DND-41 (cell line): ENCODE measurements at regions not wholly inside any gene's neighbourhood (a gene's known extent, or its start where the extent isn't known, plus 50 kb on each side); places are given as distances from the start of the nearest gene placed in this dataset.

ENCODE experiments used
- ATAC-seq: fragments of 200-7000 bp; cut with Tn5 transposase; 3 replicates; pipeline ENCODE4 v1.9.1; 2021; ENCODE audit warnings: low read depth; ENCODE audit not compliant: insufficient read depth
- DNase-seq: peaks from one replicate; pipeline ENCODE4 v3.0.0-alpha.2; 2020
- H2AFZ ChIP-seq: 2 replicates; pipeline ENCODE4 v1.6.0; 2012; ENCODE audit warnings: low read depth, low read length
- H3K27ac ChIP-seq: 2 replicates; pipeline ENCODE4 v1.5.1; 2012; ENCODE audit warnings: low read length, inconsistent platforms
- H3K27me3 ChIP-seq: fragments of 200-600 bp; sonication (generic); 2 replicates; pipeline ENCODE4 v1.6.0; 2012; ENCODE audit warnings: low read length, mild to moderate bottlenecking, inconsistent platforms; ENCODE audit not compliant: insufficient read depth, poor library complexity
- H3K36me3 ChIP-seq: 2 replicates; pipeline ENCODE4 v1.5.1; 2012; ENCODE audit warnings: low read length, inconsistent platforms; ENCODE audit not compliant: insufficient read depth
- H3K4me1 ChIP-seq: 2 replicates; pipeline ENCODE4 v1.5.1; 2012; ENCODE audit warnings: mild to moderate bottlenecking, low read length; ENCODE audit not compliant: insufficient read depth
- H3K4me2 ChIP-seq: 2 replicates; pipeline ENCODE4 v1.6.0; 2012; ENCODE audit warnings: mild to moderate bottlenecking, moderate library complexity, low read length, inconsistent platforms; ENCODE audit not compliant: insufficient read depth
- H3K4me3 ChIP-seq, 2 experiments: fragments of 200-600 bp in 1 of 2; shearing (Covaris generic) in 1 of 2; 2 replicates each; pipeline ENCODE4 v1.5.1; 2012 to 2016; ENCODE audit warnings: inconsistent platforms in 2 of 2, low read length in 2 of 2, mild to moderate bottlenecking in 2 of 2, low read depth in 1 of 2, moderate library complexity in 1 of 2
- H3K79me2 ChIP-seq: 2 replicates; pipeline ENCODE4 v1.6.0; 2012; ENCODE audit warnings: low read length, inconsistent platforms; ENCODE audit not compliant: insufficient read depth
- H3K9ac ChIP-seq: 2 replicates; pipeline ENCODE4 v1.6.0; 2012; ENCODE audit warnings: low read depth, mild to moderate bottlenecking, inconsistent platforms, low read length, moderate library complexity
- H3K9me3 ChIP-seq: 2 replicates; pipeline ENCODE4 v1.5.1; 2012; ENCODE audit warnings: low read length, moderate library complexity, mild to moderate bottlenecking, inconsistent platforms; ENCODE audit not compliant: insufficient read depth, severe bottlenecking
- H4K20me1 ChIP-seq: 2 replicates; pipeline ENCODE4 v1.6.0; 2012; ENCODE audit warnings: low read length; ENCODE audit not compliant: insufficient read depth
- CTCF ChIP-seq: IDR thresholded peaks from 2 replicates; pipeline ENCODE4 v1.5.1; 2012; ENCODE audit warnings: borderline replicate concordance, low read length, moderate library complexity, mild to moderate bottlenecking; ENCODE audit not compliant: poor library complexity, severe bottlenecking; ENCODE audit errors: extremely low read depth
- EZH2 ChIP-seq: IDR thresholded peaks from 3 replicates; pipeline ENCODE4 v1.6.1; 2012; ENCODE audit warnings: borderline replicate concordance, low read depth, mild to moderate bottlenecking, moderate library complexity, low read length, inconsistent platforms; ENCODE audit not compliant: severe bottlenecking

GRCh38 chrX:5568934-5569333 lies 659.7 kb downstream of the NLGN4X start:
- Histone ChIP-seq H3K9ac (no peak overlapping the region), H3K4me3 (no peak overlapping the region), H4K20me1 (no peaks in the 10 kb centered on the region), H3K79me2 (no peaks in the 10 kb centered on the region), H2AFZ (no peak overlapping the region), H3K27ac (no peak overlapping the region), H3K36me3 (no peaks in the 10 kb centered on the region), H3K9me3 (no peaks in the 10 kb centered on the region), H3K4me2 (no peak overlapping the region), H3K4me1 (no peaks in the 10 kb centered on the region), H3K27me3 (no peaks in the 10 kb centered on the region)
- ATAC-seq: no peak
- no peak for DNase-seq
- TF ChIP-seq CTCF (no peak), EZH2 (no peak)

- no peak for DNase-seq
- ATAC-seq: no peak
- TF ChIP-seq EZH2: no peak
- TF ChIP-seq CTCF: no peak
These were observed 669.3 kb downstream of the NLGN4X start for GRCh38 chrX:5559386-5559785.

GRCh38 chrX:5549512-5549911 lies 679.2 kb downstream of the NLGN4X start:
- no peaks in the 10 kb centered on the region for H3K4me1 ChIP-seq
- H2AFZ ChIP-seq: no peak overlapping the region
- TF ChIP-seq EZH2: no peak
- no peak for TF ChIP-seq CTCF
- DNase-seq (no peak), ATAC-seq (no peak)
- no peak overlapping the region for H3K4me2 ChIP-seq
- H3K27me3 ChIP-seq: no peaks in the 10 kb centered on the region
- no peaks in the 10 kb centered on the region for H3K36me3 ChIP-seq
- H3K4me3 ChIP-seq: no peak overlapping the region
- H4K20me1 ChIP-seq: no peaks in the 10 kb centered on the region
- H3K79me2 ChIP-seq: no peaks in the 10 kb centered on the region
- H3K27ac ChIP-seq: no peak overlapping the region
- H3K9ac ChIP-seq: no peak overlapping the region
- H3K9me3 ChIP-seq: no peaks in the 10 kb centered on the region

More at GRCh38 chrX:5559386-5559785, 669.3 kb downstream of the NLGN4X start:
- no peaks in the 10 kb centered on the region for H4K20me1 ChIP-seq
- H3K9me3 ChIP-seq: no peaks in the 10 kb centered on the region
- no peak overlapping the region for H3K4me2 ChIP-seq
- no peaks in the 10 kb centered on the region for H3K79me2 ChIP-seq
- no peaks in the 10 kb centered on the region for H3K36me3 ChIP-seq
- no peak overlapping the region for H2AFZ ChIP-seq
- no peak overlapping the region for H3K4me3 ChIP-seq
- no peaks in the 10 kb centered on the region for H3K4me1 ChIP-seq
- no peaks in the 10 kb centered on the region for H3K27me3 ChIP-seq
- no peak overlapping the region for H3K27ac ChIP-seq
- no peak overlapping the region for H3K9ac ChIP-seq

GRCh38 chrX:5537098-5537497 lies 691.6 kb downstream of the NLGN4X start:
- Histone ChIP-seq H3K27ac (no peak overlapping the region), H4K20me1 (no peaks in the 10 kb centered on the region), H3K27me3 (no peaks in the 10 kb centered on the region), H3K9me3 (no peaks in the 10 kb centered on the region), H3K4me2 (no peak overlapping the region), H3K4me1 (no peaks in the 10 kb centered on the region), H2AFZ (no peak overlapping the region), H3K79me2 (no peaks in the 10 kb centered on the region), H3K4me3 (no peak overlapping the region), H3K36me3 (no peaks in the 10 kb centered on the region), H3K9ac (no peak overlapping the region)
- TF ChIP-seq EZH2 (no peak), CTCF (no peak)
- DNase-seq: no peak
- no peak for ATAC-seq
